COLO829 (cell line): ENCODE measurements at regions not wholly inside any gene's neighbourhood (a gene's known extent, or its start where the extent isn't known, plus 50 kb on each side); places are given as distances from the start of the nearest gene placed in this dataset.
A peak's percentile ranks its signal among the peaks of the same experiment; 100 is the strongest.

ENCODE experiments used
- DNase-seq: peaks from one replicate; pipeline ENCODE4 v3.0.0; 2012; ENCODE audit warnings: low spot score

DNA sequence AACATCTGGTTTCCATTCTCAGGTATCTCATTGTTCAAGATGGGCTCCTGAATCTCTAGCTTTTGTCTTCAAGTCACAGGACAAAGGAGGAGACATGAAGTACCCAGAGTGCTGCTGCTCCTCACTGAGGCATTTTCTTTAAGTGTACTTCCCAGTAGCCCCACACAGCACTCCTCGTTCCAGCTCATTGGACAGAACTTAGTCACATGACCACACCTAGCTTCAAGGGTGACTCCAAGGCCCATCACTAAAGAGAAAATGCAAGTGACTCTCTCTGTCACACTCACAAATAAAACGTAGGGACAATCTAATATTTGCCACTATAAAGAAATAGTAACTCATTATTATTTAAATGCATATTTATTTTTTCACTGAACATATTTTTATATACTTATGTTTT, 58.3 kb upstream of the NEUROD6 start:
- DNase-seq = no peak

DNA sequence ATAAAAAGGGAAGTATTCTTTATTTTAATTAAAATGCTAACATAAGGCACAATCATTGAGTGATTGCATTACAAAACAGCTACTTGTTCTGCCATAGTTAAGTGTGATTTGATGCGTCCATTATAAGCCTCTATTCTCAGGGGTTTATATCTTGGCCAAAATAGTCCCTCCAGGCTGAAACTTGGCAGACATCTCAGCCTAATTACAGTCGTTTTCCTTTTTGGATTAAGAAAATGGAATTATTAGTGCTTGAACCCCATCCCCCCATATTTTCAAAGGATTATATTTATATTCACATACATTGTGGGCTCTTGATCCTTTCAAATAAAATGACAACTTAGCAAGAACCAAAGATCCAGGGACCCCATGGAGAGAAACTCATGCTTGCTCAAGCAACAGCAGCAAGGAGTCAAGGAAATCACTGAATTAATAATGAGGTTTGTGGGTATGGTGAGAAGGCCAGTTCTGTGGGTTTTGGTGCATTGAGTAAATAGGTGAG, 66.7 kb upstream of the NEUROD6 start:
- DNase-seq = no peak

DNA sequence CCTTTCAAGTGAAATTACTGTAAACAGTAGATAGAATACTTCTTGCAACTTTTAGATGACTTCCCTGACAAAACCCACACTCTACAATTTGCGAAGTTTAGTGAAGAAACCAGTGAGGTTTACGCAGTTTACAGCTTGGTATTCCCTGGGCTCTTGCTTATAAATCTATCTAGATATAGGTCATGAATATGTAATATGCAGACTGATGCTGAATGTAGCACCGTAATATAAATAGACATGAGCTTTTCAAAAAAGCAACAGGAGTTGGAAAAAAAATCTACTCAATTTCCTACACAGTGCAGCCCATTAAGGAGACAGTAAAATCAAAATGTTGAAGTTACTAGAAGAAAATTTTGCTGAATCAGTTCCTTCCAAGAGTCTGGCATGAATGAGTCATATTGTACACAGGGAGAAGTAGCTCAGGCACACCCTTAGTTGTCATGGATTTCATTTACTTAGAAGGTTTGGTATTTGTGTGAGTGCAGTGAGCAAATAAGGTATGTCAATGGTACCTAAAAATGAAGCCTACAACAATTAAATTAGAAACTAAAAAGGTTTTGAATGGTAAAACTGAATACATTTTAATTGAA, 67.7 kb upstream of the NEUROD6 start:
- DNase-seq = peak; percentile 36

DNA sequence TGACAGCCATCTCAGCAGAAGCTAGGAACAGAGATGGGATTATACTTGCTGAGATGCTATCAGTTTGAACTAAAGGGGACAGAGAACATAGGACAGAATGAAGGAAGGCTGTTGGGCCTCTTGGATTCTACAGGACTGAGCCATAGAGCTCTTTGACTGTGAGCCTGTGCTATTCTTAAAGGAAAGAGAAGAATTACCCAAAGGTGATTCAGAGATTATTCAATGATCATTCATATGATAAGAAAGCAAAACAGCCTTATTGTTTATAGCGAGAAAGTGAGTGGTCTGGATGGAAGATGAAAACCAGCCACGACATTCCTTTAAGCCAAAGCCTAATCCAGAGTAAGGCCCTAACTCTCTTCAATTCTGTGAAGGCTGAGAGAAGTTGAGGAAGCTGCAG, 69.7 kb upstream of the NEUROD6 start:
- no peak for DNase-seq

DNA sequence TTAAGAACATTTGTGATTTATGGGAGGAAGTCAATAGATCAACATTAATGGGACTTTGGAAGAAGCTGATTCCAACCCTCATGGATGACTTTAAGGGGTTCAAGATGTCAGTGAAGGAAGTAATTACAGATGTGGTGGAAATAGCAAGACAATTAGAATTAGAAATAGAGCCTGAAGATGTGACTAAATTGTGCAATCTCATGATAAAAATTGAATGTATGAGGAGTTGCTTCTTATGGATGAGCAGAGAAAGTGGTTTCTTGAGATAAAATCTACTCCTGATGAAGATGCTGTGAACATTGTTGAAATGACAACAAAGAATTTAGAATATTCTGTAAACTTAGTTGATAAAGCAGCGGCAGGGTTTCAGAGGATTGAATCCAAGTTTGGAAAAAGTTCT, 70.9 kb upstream of the NEUROD6 start:
- DNase-seq = no peak

DNA sequence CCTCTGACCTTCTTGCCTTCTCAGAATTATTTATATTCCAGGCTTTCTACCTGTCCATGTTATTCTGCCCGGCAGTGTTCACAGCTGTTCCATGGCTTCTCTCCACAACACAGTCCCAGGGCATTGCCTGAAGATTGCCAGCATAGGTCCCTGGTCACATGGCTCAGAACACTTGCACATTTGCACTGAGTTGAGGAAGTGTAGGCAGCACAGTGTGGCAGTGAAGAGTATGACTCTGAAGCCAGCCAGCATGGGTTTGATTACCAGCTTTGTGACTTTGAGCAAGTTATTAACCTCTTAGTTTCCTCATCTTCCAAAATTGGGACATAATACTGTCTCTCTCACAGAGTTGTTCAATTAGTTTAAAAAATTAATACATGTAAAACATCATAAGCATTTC, 73.2 kb upstream of the NEUROD6 start:
- DNase-seq = no peak

DNA sequence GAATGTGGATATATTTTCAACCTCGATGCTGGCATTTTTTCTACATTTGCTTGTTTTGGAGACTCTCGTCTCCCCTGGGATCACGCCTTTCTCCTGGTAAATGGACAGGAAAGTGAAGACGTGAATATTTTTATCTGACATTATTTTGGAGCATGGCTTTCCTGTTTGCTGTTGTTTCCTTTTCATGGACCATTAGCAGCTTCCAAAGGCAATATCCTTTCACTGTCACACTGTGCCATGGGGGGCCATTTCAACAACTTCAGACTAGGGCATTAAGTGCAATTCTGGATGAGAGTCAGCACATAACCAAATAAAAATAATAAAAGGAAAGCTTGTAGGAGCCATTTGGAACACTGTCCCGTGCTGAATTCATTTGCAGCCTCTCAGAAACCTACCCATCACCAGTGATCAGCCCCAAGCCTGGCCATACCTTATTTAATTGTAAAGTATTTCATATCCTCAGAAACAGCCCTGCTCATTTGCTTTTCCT, 75.9 kb upstream of the NEUROD6 start:
- no peak for DNase-seq

DNA sequence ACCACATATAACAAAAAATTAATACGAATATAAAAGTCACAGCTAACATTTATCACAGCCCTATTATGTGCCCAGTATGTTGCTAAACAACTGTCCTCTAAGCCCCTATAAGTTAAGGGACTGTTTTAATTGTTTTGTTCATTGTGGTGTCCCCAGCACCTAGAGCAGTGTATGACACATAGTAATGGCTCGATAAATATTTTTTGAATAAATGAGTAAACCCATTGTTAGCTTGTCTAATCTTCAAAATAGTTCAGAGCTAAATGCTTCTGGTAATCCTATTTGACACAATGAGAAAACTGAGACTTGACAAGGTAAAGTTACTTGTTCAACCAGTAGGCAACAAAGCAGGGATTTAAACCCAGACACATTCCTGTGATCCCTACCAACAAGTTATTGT, 78.4 kb upstream of the NEUROD6 start:
- no peak for DNase-seq

DNA sequence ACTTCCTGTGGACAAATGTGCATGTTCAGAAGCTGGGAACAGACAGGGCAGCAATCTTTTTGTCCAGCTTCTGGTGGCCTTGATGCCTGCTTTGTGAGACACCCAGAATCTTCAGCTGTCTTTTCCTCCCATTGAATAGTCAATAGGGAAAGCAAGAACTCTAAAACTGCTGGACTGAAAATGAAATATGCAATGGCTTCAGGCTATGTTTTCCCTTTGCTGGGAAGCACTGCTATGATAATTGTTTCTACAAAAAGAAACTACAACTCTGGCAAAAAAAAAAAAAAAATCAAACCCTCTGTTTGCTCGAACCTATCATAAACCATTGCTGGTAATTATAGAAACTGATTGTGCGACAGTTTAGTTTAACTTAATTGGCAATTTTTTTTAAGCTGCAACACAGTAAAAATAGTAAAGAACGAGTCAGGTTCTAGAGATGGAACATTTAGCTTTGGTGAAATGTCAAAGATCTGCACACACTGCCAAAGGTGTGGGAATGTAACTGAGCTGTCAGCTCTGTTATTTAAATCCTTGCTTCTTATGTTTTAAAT, 79.1 kb upstream of the NEUROD6 start:
- DNase-seq = no peak

DNA sequence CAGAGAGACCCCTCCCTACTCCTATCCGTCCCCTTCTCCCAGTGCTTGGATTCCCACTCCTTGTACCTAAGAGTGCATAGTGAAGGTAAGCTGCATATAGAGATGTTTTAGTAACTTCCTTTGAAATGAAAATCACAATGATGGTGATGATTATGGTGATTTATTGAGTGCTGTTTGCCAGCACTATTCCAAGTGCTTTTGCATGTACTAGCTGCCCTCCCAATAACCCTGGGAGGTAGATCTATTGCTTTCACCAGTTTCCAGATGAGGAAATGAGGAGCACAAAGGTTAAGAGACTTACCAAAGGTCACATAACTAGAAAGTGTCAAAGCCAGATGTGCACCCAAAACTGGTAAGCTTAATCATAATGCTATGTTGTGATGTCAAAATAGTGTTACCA, 80.4 kb upstream of the NEUROD6 start:
- DNase-seq = no peak

DNA sequence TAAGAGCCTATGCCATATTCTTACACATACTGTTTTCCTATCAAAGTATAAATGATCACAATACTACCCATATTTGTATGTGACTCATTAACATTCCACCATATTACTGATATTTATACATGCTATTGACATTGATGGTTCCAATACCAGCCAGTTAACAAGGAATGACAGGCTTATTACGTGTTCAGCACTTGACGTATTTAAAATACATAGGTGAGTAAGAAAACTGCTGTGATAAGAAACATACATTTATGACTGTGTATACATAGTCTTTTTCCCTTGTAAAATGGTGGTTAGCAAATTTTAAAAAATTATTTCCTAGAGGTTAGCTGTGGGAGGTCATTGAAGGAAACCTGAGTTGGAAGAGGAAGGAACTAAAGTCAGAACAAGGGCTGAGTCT, 81.1 kb upstream of the NEUROD6 start:
- DNase-seq = no peak

DNA sequence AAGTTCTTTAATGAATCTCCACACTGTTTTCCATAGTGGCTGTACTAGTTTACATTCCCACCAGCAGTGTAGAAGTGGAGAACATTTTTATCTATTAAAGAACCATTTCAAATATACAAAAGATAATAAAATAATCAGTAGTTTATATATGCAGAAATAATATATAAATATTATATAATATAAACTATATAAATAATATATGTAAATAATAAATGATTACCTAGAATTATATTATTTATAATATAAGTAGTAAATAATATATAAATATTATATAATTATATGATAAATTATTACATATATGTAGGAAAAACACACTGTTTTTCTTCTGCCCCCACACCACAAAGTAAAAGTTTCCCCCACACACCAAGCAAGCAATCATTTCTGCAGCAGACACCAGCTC, 83.5 kb upstream of the NEUROD6 start:
- no peak for DNase-seq

DNA sequence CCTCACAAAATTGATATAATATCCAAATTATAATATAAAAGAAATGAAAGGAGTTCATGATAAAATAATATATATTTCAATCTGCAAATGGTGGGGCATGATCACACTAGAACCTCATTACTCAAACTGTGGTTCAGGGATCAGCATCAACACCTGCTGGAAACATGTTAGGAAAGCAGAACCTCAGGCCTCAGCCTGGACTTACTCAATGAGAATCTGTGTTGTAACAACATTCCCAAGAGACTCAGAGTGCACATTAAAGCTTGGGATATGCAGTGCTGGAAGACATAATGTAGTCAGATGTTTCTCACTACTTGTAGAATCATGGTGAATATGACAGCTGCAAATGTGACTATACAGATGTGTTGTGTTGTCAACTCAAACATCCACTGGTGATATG, 81.7 kb upstream of the ITPRID1 start:
- DNase-seq = no peak

DNA sequence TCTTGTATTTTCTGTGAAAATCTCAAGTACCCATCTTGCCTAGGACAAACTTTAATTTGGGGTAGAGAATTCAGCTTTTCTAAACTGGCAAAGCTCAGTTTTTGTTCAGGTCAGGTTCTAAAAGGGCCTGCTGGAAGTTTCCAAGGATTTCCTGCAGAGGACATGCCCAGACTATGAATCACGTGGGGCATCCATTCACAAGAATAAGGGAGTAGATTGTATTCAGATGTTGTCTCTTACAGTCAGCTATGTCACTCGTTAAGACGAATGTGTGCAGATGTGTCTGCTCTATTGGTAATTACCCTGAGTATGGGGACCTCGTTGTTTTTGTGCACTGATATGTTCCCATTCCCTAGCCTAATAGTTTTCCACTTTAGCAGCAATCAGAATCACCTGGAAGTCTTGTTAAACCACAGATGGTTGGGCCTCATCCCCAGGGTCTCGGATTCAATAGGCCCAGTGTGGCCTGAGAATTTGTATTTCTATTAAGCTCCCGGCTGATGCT, 81.0 kb upstream of the ITPRID1 start:
- peak; percentile 56 for DNase-seq

DNA sequence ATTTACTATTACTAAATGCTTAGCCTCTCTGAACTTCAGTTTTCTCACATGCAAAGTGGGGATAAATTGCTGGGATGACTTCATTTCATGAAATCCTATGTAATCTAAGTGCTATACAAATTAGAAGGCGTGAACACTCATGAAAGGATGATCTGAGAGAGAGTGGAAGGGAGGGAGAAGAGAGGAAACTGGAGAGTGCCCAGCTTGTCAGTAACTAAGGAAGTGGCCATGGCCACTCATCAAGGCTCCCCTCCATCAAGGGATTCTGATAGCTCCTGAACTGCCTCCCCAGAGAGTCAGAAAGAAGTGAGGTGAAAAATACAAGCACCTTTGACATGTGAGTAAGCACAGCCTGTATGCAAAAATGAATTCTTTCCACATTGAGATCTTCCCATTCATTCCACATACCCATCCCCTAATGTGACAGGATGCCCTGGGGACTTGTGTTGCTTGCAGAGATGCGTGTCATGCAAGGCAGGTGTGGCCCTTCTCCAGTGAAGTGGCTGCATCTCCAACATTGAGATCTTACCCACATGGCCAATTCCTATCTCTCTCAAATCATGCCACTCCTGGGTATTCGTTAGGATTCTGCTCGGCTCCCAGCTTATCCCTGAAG, 76.5 kb upstream of the ITPRID1 start:
- no peak for DNase-seq

DNA sequence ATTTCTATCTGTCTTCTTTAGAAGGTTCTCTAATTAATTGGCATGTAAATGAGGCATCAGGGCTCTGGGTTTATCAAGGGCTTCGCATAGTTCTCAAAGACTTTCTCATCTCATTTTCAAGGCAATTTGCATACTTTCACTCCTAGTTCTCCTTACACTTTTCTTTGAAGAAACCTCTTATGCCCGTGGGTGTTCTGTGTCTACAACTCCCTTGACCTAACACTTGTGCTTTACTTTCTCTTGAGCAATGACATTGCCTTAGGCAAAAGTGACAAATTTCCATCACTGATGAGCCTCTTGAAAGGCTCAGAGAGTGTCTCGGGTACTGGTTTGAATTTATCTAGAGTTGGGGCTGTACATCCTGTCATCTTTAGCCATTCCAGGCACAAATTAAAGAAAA, 74.7 kb upstream of the ITPRID1 start:
- no peak for DNase-seq

DNA sequence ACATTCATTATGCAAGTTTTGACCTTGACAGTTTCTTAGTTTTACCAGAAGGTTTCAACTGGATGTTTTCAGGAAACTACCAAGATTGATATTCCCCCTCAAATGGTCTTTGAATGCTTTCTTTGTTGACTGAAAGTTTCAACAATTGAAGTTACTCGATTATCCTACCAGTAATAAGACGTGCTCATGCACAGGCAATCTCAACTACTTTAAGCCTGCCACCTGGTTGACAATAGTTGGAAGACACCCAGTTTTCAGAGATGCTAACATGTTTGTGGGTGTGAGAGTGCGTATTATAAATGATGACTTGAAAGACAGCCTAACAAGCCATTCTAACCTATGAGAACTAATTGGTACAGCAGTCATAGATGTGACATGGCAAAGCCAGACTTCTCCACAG, 73.4 kb upstream of the ITPRID1 start:
- DNase-seq = no peak

DNA sequence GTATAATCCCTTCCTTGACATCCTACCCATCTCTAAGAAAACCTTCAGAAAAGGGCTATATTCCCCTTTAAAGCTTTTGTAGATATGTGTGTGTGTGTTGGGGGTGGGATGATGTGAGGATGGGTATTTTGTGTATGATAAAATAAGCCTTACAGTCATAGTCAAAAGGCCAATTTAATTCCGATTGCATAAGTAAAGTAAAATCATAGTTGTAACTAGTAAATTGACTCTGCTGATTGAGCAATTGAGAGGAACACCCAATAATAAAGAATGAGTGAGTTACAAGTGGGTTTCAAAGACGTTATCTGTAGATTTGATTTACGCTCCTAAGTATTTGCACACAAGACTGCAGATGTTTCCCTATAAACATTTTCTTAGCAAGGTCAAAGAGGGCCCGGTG, 71.3 kb upstream of the ITPRID1 start:
- no peak for DNase-seq

DNA sequence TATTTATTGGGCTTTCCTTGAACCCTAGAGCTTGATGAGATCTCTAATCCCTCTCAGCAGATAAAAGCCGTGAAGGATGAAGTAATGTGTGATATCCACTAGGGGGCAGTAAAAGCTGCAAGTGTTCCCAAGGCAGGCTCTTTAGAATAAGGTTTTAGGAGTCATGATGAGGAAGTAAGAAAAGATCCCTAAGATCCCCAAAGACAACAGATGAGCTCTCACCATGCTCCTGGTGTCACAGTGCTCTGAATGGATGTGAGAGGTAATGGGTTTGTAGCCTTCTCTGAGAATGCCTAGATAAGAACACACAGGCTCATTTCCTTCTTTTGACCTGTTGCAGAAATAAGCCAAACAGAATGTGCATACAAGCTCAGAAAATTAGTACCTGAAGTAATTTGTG, 70.4 kb upstream of the ITPRID1 start:
- peak; percentile 60 for DNase-seq

DNA sequence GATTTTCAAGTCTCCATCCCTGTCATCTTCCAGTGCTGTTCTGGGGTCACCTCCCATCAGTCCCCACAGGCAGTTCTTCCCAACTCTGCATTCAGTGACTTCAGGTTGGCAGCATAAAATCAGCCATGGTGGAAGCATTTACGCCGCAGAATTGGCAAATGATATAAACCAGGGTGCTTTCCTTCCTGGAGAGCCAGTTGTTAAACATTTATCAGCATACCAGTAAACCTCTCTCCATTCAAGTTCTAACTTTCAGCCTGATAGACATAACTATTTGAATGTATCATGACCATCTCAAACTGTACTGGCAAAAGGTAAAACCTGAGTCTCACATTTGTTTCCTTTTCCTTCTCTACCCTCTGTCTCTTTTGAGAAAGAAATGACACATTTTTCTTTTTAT, 69.7 kb upstream of the ITPRID1 start:
- DNase-seq = no peak

DNA sequence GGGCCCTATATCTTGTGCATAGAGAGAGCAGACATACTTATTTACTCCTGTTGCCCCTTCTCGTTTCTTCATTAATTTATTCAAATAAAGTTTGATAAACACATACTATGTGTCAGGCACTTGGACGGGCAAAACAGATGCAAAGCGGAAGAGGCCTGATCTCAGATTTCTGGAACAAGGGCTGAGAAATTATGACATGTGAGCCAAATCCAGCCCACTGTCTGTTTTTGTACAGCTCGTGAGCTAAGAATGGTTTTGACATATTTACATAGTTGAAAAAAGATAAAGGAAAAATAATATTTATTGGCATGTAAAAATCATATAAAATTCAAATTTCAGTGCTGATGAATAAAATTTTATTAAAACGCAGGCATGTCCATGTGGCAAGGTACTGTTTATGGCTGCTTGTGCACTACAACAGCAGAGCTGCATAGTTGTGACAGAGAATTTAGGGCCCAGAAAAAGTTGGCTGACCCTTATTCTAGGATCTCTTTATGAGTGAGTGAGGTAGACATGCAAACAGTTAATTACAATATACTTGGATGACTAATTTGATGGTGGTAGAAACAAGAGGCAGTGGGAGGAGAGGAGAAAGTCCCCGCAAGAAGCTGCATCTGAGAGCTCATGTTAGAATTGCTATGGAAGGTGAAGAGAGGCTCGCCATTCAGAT, 68.1 kb upstream of the ITPRID1 start:
- no peak for DNase-seq

DNA sequence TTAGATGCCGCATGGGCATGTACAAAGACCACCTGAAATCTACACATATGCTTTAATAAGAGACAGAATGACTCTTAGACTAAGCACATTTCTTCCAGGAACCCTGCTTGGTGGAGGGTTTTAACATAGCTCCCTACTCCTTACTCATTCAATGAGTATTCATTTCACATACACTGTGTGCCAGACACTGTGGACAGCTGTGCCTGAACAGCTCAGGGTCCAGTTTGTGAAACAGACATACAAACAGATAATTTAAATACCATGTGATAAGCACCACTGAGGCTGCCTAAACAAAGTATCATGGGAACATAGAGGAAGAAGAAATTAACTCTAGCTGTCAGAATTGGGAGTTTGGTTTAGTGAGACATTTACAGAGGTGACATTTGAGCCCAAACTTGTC, 65.2 kb upstream of the ITPRID1 start:
- no peak for DNase-seq

DNA sequence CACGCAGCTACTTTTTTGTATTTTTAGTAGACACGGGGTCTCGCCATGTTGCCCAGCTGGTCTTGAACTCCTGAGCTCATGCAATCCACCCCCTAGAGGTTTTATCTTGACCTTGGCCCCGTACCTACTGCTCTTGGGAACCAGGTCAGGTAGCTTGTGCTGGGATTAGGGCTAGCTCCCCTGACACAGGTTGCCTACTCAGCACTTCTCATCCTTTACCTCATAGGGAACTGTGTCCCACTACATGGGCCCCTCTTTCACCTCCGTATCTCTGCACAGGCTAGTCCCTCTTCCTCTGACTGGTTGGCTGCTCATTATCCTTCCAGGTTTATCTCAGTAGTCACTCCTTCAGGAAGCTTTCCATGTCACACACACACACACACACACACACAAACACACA, 58.0 kb upstream of the ITPRID1 start:
- DNase-seq = no peak
